HepG2 (cell line): ENCODE measurements at regions not wholly inside any gene's neighbourhood (a gene's known extent, or its start where the extent isn't known, plus 50 kb on each side); places are given as distances from the start of the nearest gene placed in this dataset.

Experiments used
- ARNT2 ChIP-seq: sonication (generic); formaldehyde crosslinking; IDR thresholded peaks from 2 replicates; pipeline ENCODE4 v1.8.0; 2022; ENCODE audit warnings: mild to moderate bottlenecking, low read depth, missing genetic modification reagents, moderate library complexity
- ATF7 ChIP-seq, 2 experiments: fragments of 450-650 bp in 1 of 2; sonication (generic) in 1 of 2; formaldehyde crosslinking in 1 of 2; IDR thresholded peaks; 2 replicates each; pipeline versions ENCODE4 v1.4.0 to v1.6.1; 2016 to 2020; ENCODE audit warnings: antibody characterized with exemption in 1 of 2, mild to moderate bottlenecking in 1 of 2, missing genetic modification reagents in 1 of 2
- BRF2 ChIP-seq: sonication (generic); formaldehyde crosslinking; IDR thresholded peaks from 2 replicates; pipeline ENCODE4 v1.8.1; 2022; ENCODE audit warnings: mild to moderate bottlenecking, missing genetic modification reagents
- EEA1 ChIP-seq: sonication (generic); formaldehyde crosslinking; IDR thresholded peaks from 2 replicates; pipeline ENCODE4 v1.5.1; 2020; ENCODE audit warnings: mild to moderate bottlenecking, missing genetic modification reagents, borderline replicate concordance
- GZF1 ChIP-seq: sonication (generic); formaldehyde crosslinking; IDR thresholded peaks from 2 replicates; pipeline ENCODE4 v1.5.1; 2020; ENCODE audit warnings: mild to moderate bottlenecking, missing genetic modification reagents
- HOXD1 ChIP-seq: sonication (generic); formaldehyde crosslinking; IDR thresholded peaks from 2 replicates; pipeline ENCODE4 v1.5.0; 2020; ENCODE audit warnings: missing genetic modification reagents
- KLF12 ChIP-seq: sonication (generic); formaldehyde crosslinking; IDR thresholded peaks from 2 replicates; pipeline ENCODE4 v1.4.0; 2020; ENCODE audit warnings: missing genetic modification reagents, borderline replicate concordance
- KLF15 ChIP-seq: sonication (generic); formaldehyde crosslinking; IDR thresholded peaks from 2 replicates; pipeline ENCODE4 v1.8.1; 2023; ENCODE audit warnings: borderline replicate concordance, mild to moderate bottlenecking, inconsistent platforms, missing genetic modification reagents, mixed read lengths
- MLX ChIP-seq: IDR thresholded peaks from 2 replicates; pipeline ENCODE4 v1.6.1; 2016
- MTERF4 ChIP-seq: sonication (generic); formaldehyde crosslinking; IDR thresholded peaks from 2 replicates; pipeline ENCODE4 v1.8.0; 2023; ENCODE audit warnings: mild to moderate bottlenecking, missing genetic modification reagents
- NAIF1 ChIP-seq: sonication (generic); formaldehyde crosslinking; IDR thresholded peaks from 2 replicates; pipeline ENCODE4 v1.5.0; 2020; ENCODE audit warnings: mild to moderate bottlenecking, missing genetic modification reagents, borderline replicate concordance
- NFRKB ChIP-seq: fragments of 450-650 bp; IDR thresholded peaks from 2 replicates; pipeline ENCODE4 v1.6.1; 2017
- PHF21A ChIP-seq: sonication (generic); formaldehyde crosslinking; IDR thresholded peaks from 2 replicates; pipeline ENCODE4 v1.5.0; 2020; ENCODE audit warnings: mild to moderate bottlenecking, missing genetic modification reagents
- PRPF4 ChIP-seq: fragments of 200-400 bp; formaldehyde crosslinking; IDR thresholded peaks from 2 replicates; pipeline ENCODE4 v1.6.1; 2016; ENCODE audit warnings: low read length, low read depth; ENCODE audit not compliant: poor library complexity, severe bottlenecking
- RBAK ChIP-seq: sonication (generic); formaldehyde crosslinking; IDR thresholded peaks from 2 replicates; pipeline ENCODE4 v1.5.1; 2020; ENCODE audit warnings: mild to moderate bottlenecking, missing genetic modification reagents
- RNF2 ChIP-seq: fragments of 450-650 bp; conservative IDR thresholded peaks from 2 replicates; pipeline ENCODE4 v1.6.1; 2016; ENCODE audit warnings: low read depth
- SIX1 ChIP-seq: sonication (generic); formaldehyde crosslinking; IDR thresholded peaks from 2 replicates; pipeline ENCODE4 v1.4.0; 2020; ENCODE audit warnings: missing genetic modification reagents, borderline replicate concordance
- TAF1 ChIP-seq: sonication (generic); formaldehyde crosslinking; IDR thresholded peaks from 2 replicates; pipeline ENCODE4 v1.4.0; 2020; ENCODE audit warnings: missing genetic modification reagents
- ZBTB2 ChIP-seq: sonication (generic); formaldehyde crosslinking; IDR thresholded peaks from 2 replicates; pipeline ENCODE4 v1.8.0; 2022; ENCODE audit warnings: low read depth, missing genetic modification reagents
- ZBTB43 ChIP-seq: sonication (generic); formaldehyde crosslinking; conservative IDR thresholded peaks from 2 replicates; pipeline ENCODE4 v1.4.0; 2020; ENCODE audit warnings: missing genetic modification reagents
- ZBTB7A ChIP-seq: sonication (generic); formaldehyde crosslinking; IDR thresholded peaks from 2 replicates; pipeline ENCODE4 v1.8.0; 2022; ENCODE audit warnings: mild to moderate bottlenecking, missing genetic modification reagents
- ZNF230 ChIP-seq: sonication (generic); formaldehyde crosslinking; IDR thresholded peaks from 2 replicates; pipeline ENCODE4 v1.4.0; 2020; ENCODE audit warnings: mild to moderate bottlenecking, missing genetic modification reagents
- ZNF556 ChIP-seq: sonication (generic); formaldehyde crosslinking; IDR thresholded peaks from 2 replicates; pipeline ENCODE4 v1.4.0; 2020; ENCODE audit warnings: mild to moderate bottlenecking, missing genetic modification reagents, borderline replicate concordance
- ZNF607 ChIP-seq: sonication (generic); formaldehyde crosslinking; IDR thresholded peaks from 2 replicates; pipeline ENCODE4 v1.5.1; 2020; ENCODE audit warnings: missing genetic modification reagents, mild to moderate bottlenecking, borderline replicate concordance
- ZNF737 ChIP-seq: sonication (generic); formaldehyde crosslinking; IDR thresholded peaks from 2 replicates; pipeline ENCODE4 v1.5.0; 2020; ENCODE audit warnings: missing genetic modification reagents, mild to moderate bottlenecking, borderline replicate concordance
- ZNF883 ChIP-seq: sonication (generic); formaldehyde crosslinking; IDR thresholded peaks from 2 replicates; pipeline ENCODE4 v1.5.1; 2020; ENCODE audit warnings: mild to moderate bottlenecking, missing genetic modification reagents; ENCODE audit errors: not compliant biosample characterization
- ZSCAN25 ChIP-seq: sonication (generic); formaldehyde crosslinking; IDR thresholded peaks from 2 replicates; pipeline ENCODE4 v1.8.0; 2022; ENCODE audit warnings: mild to moderate bottlenecking, missing genetic modification reagents
- ZSCAN31 ChIP-seq: sonication (generic); formaldehyde crosslinking; IDR thresholded peaks from 2 replicates; pipeline ENCODE4 v1.5.0; 2020; ENCODE audit warnings: low read depth, mild to moderate bottlenecking, missing genetic modification reagents

- TF ChIP-seq ZNF556 (CRISPR knock-in tag) (no peak), NAIF1 (CRISPR knock-in tag) (no peak), KLF12 (no peak), ZNF230 (CRISPR knock-in tag) (no peak), SIX1 (CRISPR knock-in tag) (no peak), HOXD1 (CRISPR knock-in tag) (no peak), ZSCAN25 (CRISPR knock-in tag) (no peak), PRPF4 (no peak), ZNF607 (CRISPR knock-in tag) (no peak), ZBTB2 (CRISPR knock-in tag) (no peak), ZNF883 (no peak), RNF2 (no peak), RBAK (no peak), ZSCAN31 (CRISPR knock-in tag) (no peak), ATF7 (IDR thresholded peaks at IDR 0.05) (no peak), ATF7 (CRISPR knock-in tag; IDR thresholded peaks at IDR 0.05) (no peak), ZBTB43 (CRISPR knock-in tag) (peak; percentile 49; the same call in 1 of the 2 replicates), ZBTB7A (CRISPR knock-in tag) (no peak), ZNF737 (CRISPR knock-in tag) (no peak), NFRKB (no peak), EEA1 (CRISPR knock-in tag) (no peak), TAF1 (no peak), MTERF4 (no peak), BRF2 (no peak), ARNT2 (CRISPR knock-in tag) (no peak), PHF21A (no peak), MLX (CRISPR knock-in tag) (no peak), GZF1 (CRISPR knock-in tag) (no peak), KLF15 (CRISPR knock-in tag) (no peak)
These were observed 111.6 kb upstream of the TENT5A start (continued) for GRCh38 chr6:81864124-81864523.
